Cardiac fibroblast (primary cell): ENCODE measurements at regions not wholly inside any gene's neighbourhood (a gene's known extent, or its start where the extent isn't known, plus 50 kb on each side); places are given as distances from the start of the nearest gene placed in this dataset.
"Not testable (repeated sequence)": the region's sequence is repeated elsewhere in the genome, so short reads cannot be mapped to it uniquely, and the experiment has no call there.

ENCODE experiments used
- DNase-seq, 2 donors: peaks; one replicate each; pipeline versions ENCODE4 v3.0.0 to v3.0.0-alpha.2; 2010; ENCODE audit warnings: low read depth in 2 of 2
- H3K4me3 ChIP-seq, 2 donors: replicated peaks in 1 of 2; 1 replicate in 1 of 2; 2 replicates in 1 of 2; pipeline ENCODE4 v1.5.1; 2011; ENCODE audit warnings: low read depth in 2 of 2, low read length in 2 of 2, mild to moderate bottlenecking in 2 of 2, moderate library complexity in 1 of 2
- TF ChIP-seq, protein P1 (sequence below): IDR thresholded peaks from one replicate; pipeline ENCODE4 v1.5.1; 2011; ENCODE audit warnings: low read depth, mild to moderate bottlenecking, low read length, inconsistent platforms

DNA sequence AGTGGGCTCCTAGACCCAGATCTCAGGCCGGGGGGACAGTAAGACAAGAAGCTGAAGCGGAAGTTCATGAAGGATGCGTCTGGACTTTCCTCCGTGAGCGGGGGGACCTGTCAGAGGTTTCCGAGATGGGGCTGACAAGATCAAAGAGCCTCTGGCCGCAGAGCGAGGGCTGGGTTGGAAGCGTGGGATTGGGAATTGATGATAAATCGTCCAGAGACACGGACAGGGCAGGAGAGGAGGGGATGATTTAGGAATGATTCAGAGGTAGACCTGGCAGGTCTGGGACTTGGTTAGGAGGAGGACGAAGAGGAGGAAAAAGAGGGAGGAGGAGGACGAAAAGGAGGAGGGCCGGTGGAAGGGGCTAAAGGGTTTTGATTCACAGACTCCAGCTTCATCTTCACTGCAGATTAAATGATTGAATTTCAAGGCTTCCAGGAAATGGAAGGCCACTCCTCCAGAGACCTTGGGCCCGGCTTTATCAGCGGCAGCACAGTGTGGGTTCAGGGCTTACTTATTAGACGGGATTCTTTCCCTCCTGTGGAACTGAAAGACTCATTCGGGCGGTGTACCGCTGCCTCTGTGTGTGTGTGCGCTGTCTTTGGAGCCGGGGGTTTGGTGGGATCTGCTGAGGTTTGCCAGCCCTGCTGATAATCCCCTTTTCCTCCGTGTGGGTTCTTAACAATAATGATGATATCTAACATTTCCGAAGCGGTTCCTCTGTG, 85.7 kb upstream of the SLC45A1 start:
- DNase-seq, result no peak
- no peak overlapping the region for H3K4me3 ChIP-seq

DNA sequence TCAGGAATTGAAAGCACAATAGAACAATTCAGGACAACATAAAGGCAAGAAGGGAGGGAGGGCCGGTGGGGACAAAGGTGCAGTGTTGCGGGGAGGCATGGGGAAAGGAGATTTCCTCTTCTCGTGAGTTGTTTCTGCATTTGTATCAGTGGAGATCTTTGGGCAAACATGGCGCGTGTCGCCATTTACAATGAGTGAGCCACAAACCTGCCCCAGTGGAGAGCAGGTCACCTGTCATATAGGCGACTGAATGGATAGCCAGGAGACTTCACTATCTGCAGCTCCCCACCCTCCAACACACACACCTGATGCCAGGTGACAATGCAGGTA, 87.7 kb upstream of the SLC45A1 start:
- DNase-seq, result no peak
- no peak overlapping the region for H3K4me3 ChIP-seq
- TF ChIP-seq, protein P1, sequence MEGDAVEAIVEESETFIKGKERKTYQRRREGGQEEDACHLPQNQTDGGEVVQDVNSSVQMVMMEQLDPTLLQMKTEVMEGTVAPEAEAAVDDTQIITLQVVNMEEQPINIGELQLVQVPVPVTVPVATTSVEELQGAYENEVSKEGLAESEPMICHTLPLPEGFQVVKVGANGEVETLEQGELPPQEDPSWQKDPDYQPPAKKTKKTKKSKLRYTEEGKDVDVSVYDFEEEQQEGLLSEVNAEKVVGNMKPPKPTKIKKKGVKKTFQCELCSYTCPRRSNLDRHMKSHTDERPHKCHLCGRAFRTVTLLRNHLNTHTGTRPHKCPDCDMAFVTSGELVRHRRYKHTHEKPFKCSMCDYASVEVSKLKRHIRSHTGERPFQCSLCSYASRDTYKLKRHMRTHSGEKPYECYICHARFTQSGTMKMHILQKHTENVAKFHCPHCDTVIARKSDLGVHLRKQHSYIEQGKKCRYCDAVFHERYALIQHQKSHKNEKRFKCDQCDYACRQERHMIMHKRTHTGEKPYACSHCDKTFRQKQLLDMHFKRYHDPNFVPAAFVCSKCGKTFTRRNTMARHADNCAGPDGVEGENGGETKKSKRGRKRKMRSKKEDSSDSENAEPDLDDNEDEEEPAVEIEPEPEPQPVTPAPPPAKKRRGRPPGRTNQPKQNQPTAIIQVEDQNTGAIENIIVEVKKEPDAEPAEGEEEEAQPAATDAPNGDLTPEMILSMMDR, result no peak

More for the DNA sequence above, 85.7 kb upstream of the SLC45A1 start:
- TF ChIP-seq, protein P1, result no peak

DNA sequence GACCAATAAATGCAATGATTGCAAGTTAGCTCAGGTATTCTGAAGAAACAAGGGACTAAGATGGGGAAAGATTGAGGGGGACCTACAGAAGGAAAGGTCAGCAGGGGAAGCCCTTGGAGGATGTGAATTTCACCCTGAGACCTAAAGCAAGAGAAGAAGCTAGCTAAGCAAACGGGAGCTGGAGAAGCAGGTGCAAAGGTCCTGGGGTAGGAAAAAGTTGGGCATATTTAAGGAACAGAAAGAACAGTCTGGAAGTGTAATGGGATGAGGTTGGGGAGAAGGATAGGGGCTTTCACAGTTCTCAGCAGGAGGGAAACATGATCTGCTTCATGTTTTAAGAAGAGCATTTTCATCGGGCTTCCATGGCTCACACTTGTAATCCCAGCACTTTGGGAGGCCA, 89.7 kb upstream of the SLC45A1 start:
- TF ChIP-seq, protein P1, result no peak
- DNase-seq, result no peak
- no peak overlapping the region for H3K4me3 ChIP-seq

DNA sequence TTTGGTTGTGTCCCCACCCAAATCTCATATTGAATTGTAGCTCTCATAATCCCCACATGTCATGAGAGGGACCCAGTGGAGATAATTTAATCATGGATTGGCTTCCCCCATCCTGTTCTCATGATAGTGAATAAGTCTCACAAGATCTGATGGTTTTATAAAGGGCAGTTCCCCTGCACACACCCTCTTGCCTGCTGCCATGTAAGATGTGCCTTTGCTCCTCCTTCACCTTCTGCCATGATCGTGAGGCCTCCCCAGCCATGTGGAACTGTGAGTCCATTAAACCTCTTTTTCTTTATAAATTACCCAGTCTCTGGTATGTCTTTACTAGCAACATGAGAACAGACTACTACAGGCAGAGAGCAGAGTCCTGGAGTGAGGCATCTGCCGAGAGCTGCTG, 90.2 kb upstream of the SLC45A1 start:
- not testable (repeated sequence) for H3K4me3 ChIP-seq, DNase-seq

DNA sequence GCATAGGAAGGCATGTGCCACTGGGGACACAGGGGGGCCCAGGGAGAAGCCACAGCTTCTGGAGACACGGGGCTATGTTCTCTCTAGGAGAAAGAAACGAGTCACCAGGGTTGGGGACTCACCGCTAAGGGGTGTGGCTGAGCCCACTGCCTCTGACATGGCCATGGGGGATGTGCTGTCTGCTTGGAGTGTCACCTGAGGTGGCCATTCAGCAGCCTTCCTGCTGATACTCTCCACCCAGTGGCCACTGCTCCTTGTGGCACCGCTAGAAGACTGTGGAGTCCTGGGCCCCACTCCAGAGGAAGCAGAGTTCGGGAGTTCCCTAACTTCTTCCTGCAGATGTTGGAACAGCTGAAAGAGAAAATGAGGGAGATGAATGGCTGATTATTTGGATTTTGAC, 91.2 kb upstream of the SLC45A1 start:
- no peak for DNase-seq
- H3K4me3 ChIP-seq, result no peak overlapping the region
- TF ChIP-seq, protein P1, result no peak

DNA sequence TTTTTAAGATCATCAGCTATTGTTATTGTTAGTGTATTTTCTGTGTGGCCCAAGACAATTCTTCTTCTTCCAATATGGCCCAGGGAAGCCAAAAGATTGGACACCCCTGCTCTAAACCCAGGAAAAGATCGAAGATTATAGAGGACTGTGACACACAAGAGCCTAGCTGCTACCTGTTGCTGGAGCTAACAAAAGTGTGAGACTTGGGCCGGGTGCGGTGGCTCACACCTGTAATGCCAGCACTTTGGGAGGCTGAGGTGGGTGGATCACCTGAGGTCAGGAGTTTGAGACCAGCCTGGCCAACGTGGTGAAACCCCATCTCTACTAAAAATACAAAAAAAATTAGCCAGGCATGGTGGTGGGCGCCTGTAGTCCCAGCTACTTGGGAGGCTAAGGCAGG, 91.9 kb upstream of the SLC45A1 start:
- DNase-seq, H3K4me3 ChIP-seq: not testable (repeated sequence)

DNA sequence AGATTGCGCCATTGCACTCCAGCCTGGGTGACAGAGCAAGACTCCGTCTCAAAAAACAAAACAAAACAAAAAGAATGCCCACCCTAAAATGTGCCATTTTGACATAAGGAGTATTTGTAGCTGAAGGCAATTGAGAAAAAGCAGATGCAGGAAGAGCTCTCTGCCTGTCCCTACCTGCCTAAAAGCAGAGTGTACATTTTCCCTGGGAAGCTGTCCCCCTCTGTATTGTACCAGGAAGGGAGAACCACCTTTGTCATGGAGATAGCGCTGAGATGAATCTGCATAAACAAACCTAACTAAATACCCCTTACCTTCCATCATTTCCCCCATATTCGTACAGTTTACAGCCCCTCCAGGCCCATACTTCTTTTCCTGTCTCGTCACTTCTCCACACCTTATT, 94.4 kb upstream of the SLC45A1 start:
- no peak overlapping the region for H3K4me3 ChIP-seq
- TF ChIP-seq, protein P1, result no peak
- DNase-seq, result no peak

DNA sequence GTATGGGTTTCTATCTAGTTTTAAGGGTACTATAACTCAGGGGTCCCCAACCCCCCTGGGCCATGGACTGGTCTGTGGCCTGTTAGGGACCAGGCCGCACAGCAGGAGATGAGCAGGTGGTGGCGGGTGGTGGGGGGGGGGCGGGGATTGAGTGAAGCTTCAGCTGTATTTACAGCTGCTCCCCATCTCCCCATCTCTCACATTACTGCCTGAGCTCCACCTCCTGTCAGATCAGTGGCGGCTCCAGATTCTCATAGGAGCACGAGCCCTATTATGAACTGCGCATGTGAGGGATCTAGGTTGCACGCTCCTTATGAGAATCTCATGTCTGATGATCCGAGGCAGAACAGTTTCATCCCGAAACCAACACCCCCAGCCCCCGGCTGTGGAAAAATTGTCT, 95.1 kb upstream of the SLC45A1 start:
- no peak overlapping the region for H3K4me3 ChIP-seq
- DNase-seq, result no peak
- TF ChIP-seq, protein P1, result no peak
